ENCODE measurements at regions not wholly inside any gene's neighbourhood (a gene's known extent, or its start where the extent isn't known, plus 50 kb on each side); places are given as distances from the start of the nearest gene placed in this dataset.

GRCh38 chr7:106196460-106197021 is 84.4 kb upstream of the SYPL1 start:
- no peaks in the 10 kb centered on the region for H3F3A ChIP-seq (ENCODE audit: low read depth)
- no peaks in the 10 kb centered on the region for H3K36me3 Mint-ChIP-seq
- no peak overlapping the region for H3K27ac Mint-ChIP-seq
- no peaks in the 10 kb centered on the region for H3K4me1 Mint-ChIP-seq
- TF ChIP-seq EZH2phosphoT487 (IDR thresholded peaks at IDR 0.05) (no peak), CTCF (IDR thresholded peaks at IDR 0.05) (no peak), EZH2 (IDR thresholded peaks at IDR 0.05) (no peak)
- H2AFZ ChIP-seq (replicated peaks): no peak overlapping the region
- H3K79me2 ChIP-seq (ENCODE audit: low read depth): no peaks in the 10 kb centered on the region
- H3K36me3 ChIP-seq: no peaks in the 10 kb centered on the region
- no peak overlapping the region for H3K9ac ChIP-seq
- no peak overlapping the region for H3K27ac ChIP-seq
- no peak overlapping the region for H3K4me2 ChIP-seq
- H3K9me3 ChIP-seq (ENCODE audit: low read depth): no peaks in the 10 kb centered on the region
- no peak overlapping the region for H3K4me3 ChIP-seq
- no peaks in the 10 kb centered on the region for H3K27me3 ChIP-seq
- H4K20me1 ChIP-seq (ENCODE audit: low read depth): no peaks in the 10 kb centered on the region
- no peak for DNase-seq (ENCODE audit: low spot score)
- peaks cover under 1% of the 10 kb centered on the region for H3K4me1 ChIP-seq
- no peak overlapping the region for H3K4me3 Mint-ChIP-seq
- H3K27me3 Mint-ChIP-seq (ENCODE audit: insufficient read depth, low read depth): peaks cover 6% of the 10 kb centered on the region
- H3K9me3 Mint-ChIP-seq: no peaks in the 10 kb centered on the region

GRCh38 chr7:106193661-106194060 is 81.5 kb upstream of the SYPL1 start:
- H3K9me3 ChIP-seq (ENCODE audit: low read depth): no peaks in the 10 kb centered on the region

GRCh38 chr7:106190589-106191330 is 78.6 kb upstream of the SYPL1 start:
- no peak for DNase-seq (ENCODE audit: low spot score)
- Histone ChIP-seq H3K79me2 (ENCODE audit: low read depth) (no peaks in the 10 kb centered on the region), H3K27ac (no peak overlapping the region), H3K36me3 (no peaks in the 10 kb centered on the region), H4K20me1 (ENCODE audit: low read depth) (no peaks in the 10 kb centered on the region), H3K4me3 (no peak overlapping the region), H3K4me2 (no peak overlapping the region), H3F3A (ENCODE audit: low read depth) (no peaks in the 10 kb centered on the region), H2AFZ (replicated peaks) (no peak overlapping the region), H3K9ac (no peak overlapping the region), H3K27me3 (no peaks in the 10 kb centered on the region), H3K9me3 (ENCODE audit: low read depth) (no peaks in the 10 kb centered on the region), H3K4me1 (peaks cover 9% of the 10 kb centered on the region)
- Mint-ChIP-seq H3K4me1 (no peaks in the 10 kb centered on the region), H3K27me3 (ENCODE audit: insufficient read depth, low read depth) (peaks cover 6% of the 10 kb centered on the region), H3K36me3 (no peaks in the 10 kb centered on the region), H3K4me3 (no peak overlapping the region), H3K27ac (no peak overlapping the region), H3K9me3 (no peaks in the 10 kb centered on the region)
- TF ChIP-seq EZH2phosphoT487 (IDR thresholded peaks at IDR 0.05) (no peak), EZH2 (IDR thresholded peaks at IDR 0.05) (no peak), CTCF (IDR thresholded peaks at IDR 0.05) (no peak)

More at GRCh38 chr7:106193661-106194060, 81.5 kb upstream of the SYPL1 start:
- Mint-ChIP-seq H3K4me3 (no peak overlapping the region), H3K27ac (no peak overlapping the region), H3K36me3 (no peaks in the 10 kb centered on the region), H3K9me3 (no peaks in the 10 kb centered on the region), H3K27me3 (ENCODE audit: insufficient read depth, low read depth) (peaks cover 6% of the 10 kb centered on the region), H3K4me1 (no peaks in the 10 kb centered on the region)
- Histone ChIP-seq H3K4me1 (peaks cover 9% of the 10 kb centered on the region), H3K79me2 (ENCODE audit: low read depth) (no peaks in the 10 kb centered on the region), H4K20me1 (ENCODE audit: low read depth) (no peaks in the 10 kb centered on the region), H3K27ac (no peak overlapping the region), H3K4me3 (no peak overlapping the region), H3K27me3 (no peaks in the 10 kb centered on the region), H3K36me3 (no peaks in the 10 kb centered on the region), H3K4me2 (no peak overlapping the region), H3K9ac (no peak overlapping the region), H3F3A (ENCODE audit: low read depth) (no peaks in the 10 kb centered on the region), H2AFZ (replicated peaks) (no peak overlapping the region)
- DNase-seq (ENCODE audit: low spot score): no peak
- TF ChIP-seq EZH2phosphoT487 (IDR thresholded peaks at IDR 0.05) (no peak), CTCF (IDR thresholded peaks at IDR 0.05) (no peak), EZH2 (IDR thresholded peaks at IDR 0.05) (no peak)
